IMR-90 (cell line): ENCODE measurements at regions not wholly inside any gene's neighbourhood (a gene's known extent, or its start where the extent isn't known, plus 50 kb on each side); places are given as distances from the start of the nearest gene placed in this dataset.

Experiments
- ATAC-seq: fragments of 200-7000 bp; cut with Tn5 transposase; 2 replicates; pipeline ENCODE4 v1.9.1; 2020; ENCODE audit warnings: low read depth, mild to moderate bottlenecking, moderate library complexity
- BruUV-seq: library from RNA; stranded (reverse); fragments of 400-500 nt; replicated peaks from 2 replicates; lab custom pipeline; 2021; lab: Mats Ljungman, UMichigan
- CTCF ChIA-PET: fragments of 300-600 bp; formaldehyde crosslinking; extraction: SDS; loops from one replicate; lab custom pipeline; 2021; ENCODE audit warnings: antibody characterized with exemption; lab: Yijun Ruan, JAX
- POLR2A ChIA-PET: fragments of 300-600 bp; sonication (Branson Sonifier 250); formaldehyde crosslinking; loops from one replicate; lab custom pipeline; 2022; ENCODE audit warnings: antibody characterized with exemption; ENCODE audit not compliant: unreplicated experiment; lab: Charles Lee
- DNase-seq: peaks from one replicate; pipeline ENCODE4 v3.0.0; 2013
- H2AFZ ChIP-seq: replicated peaks from 2 replicates; pipeline ENCODE3; 2013; ENCODE audit warnings: low read length, mild to moderate bottlenecking; ENCODE audit not compliant: poor library complexity
- H2AK5ac ChIP-seq: 2 replicates; pipeline ENCODE4 v1.6.1; 2013; ENCODE audit warnings: low read depth, low read length, inconsistent platforms
- H2AK9ac ChIP-seq: replicated peaks from 2 replicates; pipeline ENCODE3; 2013; ENCODE audit warnings: mild to moderate bottlenecking, low read depth, low read length, moderate library complexity; ENCODE audit not compliant: poor library complexity
- H2BK120ac ChIP-seq: 2 replicates; pipeline ENCODE4 v1.6.1; 2013; ENCODE audit warnings: low read depth, low read length, inconsistent platforms
- H2BK15ac ChIP-seq: 3 replicates; pipeline ENCODE4 v1.6.1; 2013; ENCODE audit warnings: low read depth, low read length, inconsistent platforms
- H2BK20ac ChIP-seq: 2 replicates; pipeline ENCODE4 v1.6.1; 2013; ENCODE audit warnings: low read depth, mild to moderate bottlenecking, inconsistent platforms, low read length, moderate library complexity
- H2BK5ac ChIP-seq: 2 replicates; pipeline ENCODE4 v1.6.1; 2013; ENCODE audit warnings: mild to moderate bottlenecking, low read depth, low read length, inconsistent platforms; ENCODE audit not compliant: poor library complexity, severe bottlenecking
- H3K14ac ChIP-seq: replicated peaks from 2 replicates; pipeline ENCODE4 v1.6.1; 2013; ENCODE audit warnings: low read depth, low read length, inconsistent platforms
- H3K18ac ChIP-seq: 2 replicates; pipeline ENCODE4 v1.6.1; 2013; ENCODE audit warnings: low read depth, low read length, control low read depth
- H3K23ac ChIP-seq: 2 replicates; pipeline ENCODE4 v1.6.1; 2013; ENCODE audit warnings: low read depth, low read length, inconsistent platforms
- H3K27ac ChIP-seq: 2 replicates; pipeline ENCODE4 v1.5.1; 2013; ENCODE audit warnings: mild to moderate bottlenecking, control low read depth, low read length; ENCODE audit not compliant: insufficient read depth
- H3K27me3 ChIP-seq: 2 replicates; pipeline ENCODE4 v1.6.1; 2013; ENCODE audit warnings: low read length; ENCODE audit not compliant: control insufficient read depth, insufficient read depth
- H3K36me3 ChIP-seq: 2 replicates; pipeline ENCODE4 v1.6.1; 2013; ENCODE audit warnings: low read length, mixed read lengths; ENCODE audit not compliant: control insufficient read depth, insufficient read depth
- H3K4ac ChIP-seq: 2 replicates; pipeline ENCODE4 v1.6.1; 2013; ENCODE audit warnings: low read depth, low read length, inconsistent platforms
- H3K4me1 ChIP-seq: 2 replicates; pipeline ENCODE4 v1.6.1; 2013; ENCODE audit warnings: low read length, mixed read lengths; ENCODE audit not compliant: control insufficient read depth, insufficient read depth
- H3K4me2 ChIP-seq: 2 replicates; pipeline ENCODE4 v1.6.1; 2013; ENCODE audit warnings: low read depth, mild to moderate bottlenecking, control low read depth, low read length, moderate library complexity
- H3K4me3 ChIP-seq: 2 replicates; pipeline ENCODE4 v1.5.1; 2013; ENCODE audit warnings: low read depth, mild to moderate bottlenecking, control low read depth, low read length, moderate library complexity; ENCODE audit not compliant: insufficient read depth
- H3K56ac ChIP-seq: 2 replicates; pipeline ENCODE4 v1.6.1; 2013; ENCODE audit warnings: low read length, inconsistent platforms; ENCODE audit not compliant: insufficient read depth; ENCODE audit errors: extremely low read depth
- H3K79me1 ChIP-seq, 2 experiments: 2 replicates each; pipeline ENCODE4 v1.6.1; 2013; ENCODE audit warnings: low read length in 2 of 2, inconsistent platforms in 1 of 2, low read depth in 1 of 2
- H3K9ac ChIP-seq: 2 replicates; pipeline ENCODE4 v1.6.1; 2013; ENCODE audit warnings: low read depth, low read length, control low read depth
- H3K9me1 ChIP-seq: 2 replicates; pipeline ENCODE4 v1.6.1; 2013; ENCODE audit warnings: low read length, inconsistent platforms; ENCODE audit not compliant: insufficient read depth
- H3K9me3 ChIP-seq: 2 replicates; pipeline ENCODE4 v1.6.1; 2013; ENCODE audit warnings: low read length; ENCODE audit not compliant: control insufficient read depth, insufficient read depth
- H4K20me1 ChIP-seq: 2 replicates; pipeline ENCODE4 v1.6.1; 2013; ENCODE audit warnings: low read length, inconsistent platforms; ENCODE audit not compliant: insufficient read depth
- H4K5ac ChIP-seq: 2 replicates; pipeline ENCODE4 v1.6.1; 2013; ENCODE audit warnings: mild to moderate bottlenecking, low read depth, low read length, control low read depth
- H4K8ac ChIP-seq, 2 experiments: 2 replicates each; pipeline ENCODE4 v1.6.1; 2013; ENCODE audit warnings: low read depth in 2 of 2, low read length in 2 of 2, control low read depth in 1 of 2, inconsistent platforms in 1 of 2
- H4K91ac ChIP-seq: 2 replicates; pipeline ENCODE4 v1.6.1; 2013; ENCODE audit warnings: low read depth, low read length, inconsistent platforms; ENCODE audit not compliant: insufficient read depth
- BHLHE40 ChIP-seq: fragments of 150-350 bp; IDR thresholded peaks from 2 replicates; pipeline ENCODE4 v1.6.1; 2016; ENCODE audit warnings: mild to moderate bottlenecking, low read depth, low read length
- CEBPB ChIP-seq: IDR thresholded peaks from 2 replicates; pipeline ENCODE4 v1.6.1; 2012; ENCODE audit warnings: low read depth, low read length, improper control_type of control experiment
- CHD1 ChIP-seq: IDR thresholded peaks from 2 replicates; pipeline ENCODE4 v1.6.1; 2012; ENCODE audit warnings: low read depth, low read length, improper control_type of control experiment
- FOS ChIP-seq: fragments of 150-350 bp; IDR thresholded peaks from 2 replicates; pipeline ENCODE4 v1.6.1; 2016; ENCODE audit warnings: low read depth, low read length
- MAFK ChIP-seq: IDR thresholded peaks from 2 replicates; pipeline ENCODE4 v1.6.1; 2012; ENCODE audit warnings: low read depth, low read length, improper control_type of control experiment
- MAZ ChIP-seq: IDR thresholded peaks from 2 replicates; pipeline ENCODE4 v1.6.1; 2012; ENCODE audit warnings: low read depth, mild to moderate bottlenecking, low read length, improper control_type of control experiment, moderate library complexity, borderline replicate concordance
- MXI1 ChIP-seq: IDR thresholded peaks from 2 replicates; pipeline ENCODE4 v1.6.1; 2012; ENCODE audit warnings: low read depth, mild to moderate bottlenecking, low read length, moderate library complexity, borderline replicate concordance
- NFE2L2 ChIP-seq: fragments of 150-350 bp; IDR thresholded peaks from 2 replicates; pipeline ENCODE4 v1.6.1; 2016; ENCODE audit warnings: low read depth, mild to moderate bottlenecking, low read length
- POLR2A ChIP-seq: IDR thresholded peaks from 2 replicates; pipeline ENCODE4 v1.6.1; 2012; ENCODE audit warnings: mild to moderate bottlenecking, low read depth, low read length
- RAD21 ChIP-seq: IDR thresholded peaks from 2 replicates; pipeline ENCODE4 v1.6.1; 2012; ENCODE audit warnings: low read length, improper control_type of control experiment
- RCOR1 ChIP-seq: IDR thresholded peaks from 2 replicates; pipeline ENCODE4 v1.6.1; 2012; ENCODE audit warnings: mild to moderate bottlenecking, low read length, improper control_type of control experiment; ENCODE audit not compliant: insufficient replicate concordance
- RFX5 ChIP-seq: IDR thresholded peaks from 2 replicates; pipeline ENCODE4 v1.8.0; 2012; ENCODE audit warnings: low read depth, mild to moderate bottlenecking, low read length, moderate library complexity
- SMC3 ChIP-seq: fragments of 150-350 bp; IDR thresholded peaks from 2 replicates; pipeline ENCODE4 v1.6.1; 2016; ENCODE audit warnings: low read depth, mild to moderate bottlenecking, antibody characterized with exemption, low read length, moderate library complexity
- USF2 ChIP-seq: fragments of 150-350 bp; IDR thresholded peaks from 2 replicates; pipeline ENCODE4 v1.6.1; 2017; ENCODE audit warnings: mild to moderate bottlenecking, antibody characterized with exemption, low read length, low read depth
- WGBS, 2 experiments: methylation state at CpG; one replicate each; pipeline versions ENCODE4 v1.1.5 to v1.1.7; 2013; ENCODE audit warnings: missing lambda C conversion rate in 2 of 2; ENCODE audit not compliant: insufficient read length in 1 of 2; ENCODE audit errors: extremely low coverage in 2 of 2; 5-methylcytosine and 5-hydroxymethylcytosine counted together
- dilution Hi-C: fragments of 300-500 bp; cut with HindIII; formaldehyde crosslinking; loops from one replicate; pipeline ENCODE4 v1.14.3; 2018; ENCODE audit warnings: low sequenced_read_pairs; ENCODE audit not compliant: unreplicated experiment
- in situ Hi-C: fragments of 300-500 bp; cut with MboI; formaldehyde crosslinking; loops from 3 replicates; pipeline ENCODE4 v1.14.3; 2019; ENCODE audit warnings: low sequenced_read_pairs, inconsistent platforms, mixed read lengths
- intact Hi-C: fragments of 100-400 bp; cut with micrococcal nuclease; formaldehyde crosslinking; loops from 2 replicates; pipeline ENCODE4 v1.10.0; 2022
- TF ChIP-seq, protein P1 (sequence below): fragments of 150-350 bp; IDR thresholded peaks from 2 replicates; pipeline ENCODE4 v1.6.1; 2016; ENCODE audit warnings: low read depth, mild to moderate bottlenecking, low read length, moderate library complexity, borderline replicate concordance

DNA sequence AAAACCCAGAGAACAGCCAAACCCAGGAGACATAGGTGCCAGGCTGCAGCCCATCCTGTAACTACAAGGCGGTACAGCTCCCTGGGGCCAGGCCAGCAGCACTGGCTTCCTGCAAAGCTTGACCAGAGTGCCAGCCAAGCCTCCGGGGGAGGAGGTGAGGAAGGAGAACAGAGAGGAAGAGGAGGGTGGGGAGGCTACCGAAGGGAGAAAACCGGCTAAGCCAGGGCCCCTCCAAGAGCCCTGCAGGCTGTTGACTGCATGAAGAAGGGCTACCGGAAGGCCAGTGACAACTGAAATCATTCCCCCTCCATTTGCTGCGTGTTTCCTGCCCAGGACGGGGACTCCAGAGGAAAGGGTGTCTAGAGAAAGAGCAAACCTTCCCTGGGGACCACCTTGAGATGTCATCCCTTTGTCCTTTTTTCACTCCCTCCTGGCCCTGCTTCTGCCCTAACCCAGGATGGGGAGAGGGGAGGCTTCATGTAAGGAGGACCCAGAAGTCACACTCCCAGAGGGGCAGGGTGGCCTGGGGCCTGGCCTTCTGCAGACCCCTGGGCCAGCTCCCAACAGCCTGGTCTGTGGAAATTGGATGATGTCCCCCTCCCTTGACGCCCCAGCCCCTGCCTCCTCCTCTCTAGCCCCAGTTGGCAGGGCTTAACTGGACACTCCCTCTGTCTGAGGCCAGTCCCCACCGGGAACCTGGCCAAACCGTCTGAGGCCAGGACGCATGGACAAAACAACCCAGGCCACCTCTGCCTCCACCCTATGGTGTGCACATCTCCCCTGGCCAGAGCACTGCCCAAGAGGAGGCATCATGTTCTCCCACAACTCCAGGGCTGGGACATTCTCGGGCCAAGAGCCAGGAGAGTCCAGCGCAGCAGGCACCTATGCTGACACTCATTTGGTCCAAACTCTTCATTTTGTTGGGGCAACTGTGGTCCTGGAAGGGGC is 207.8 kb downstream of the CYP26B1 start:
- ChIA-PET CTCF (no interaction called here), POLR2A (no interaction called here)
- Histone ChIP-seq H2BK15ac (no peak overlapping the region), H2AK5ac (no peak overlapping the region), H2BK120ac (no peak overlapping the region), H3K36me3 (no peaks in the 10 kb centered on the region), H3K4me1 (no peaks in the 10 kb centered on the region), H3K9me3 (0 out of 2 replicates have a peak, but pooled peaks cover 2% of the 10 kb centered on the region), H4K91ac (no peak overlapping the region), H3K56ac (no peak overlapping the region), H2BK20ac (no peak overlapping the region), H3K4me2 (no peak overlapping the region), H3K27me3 (peaks cover 27% of the 10 kb centered on the region), H2AK9ac (no peak overlapping the region), H4K8ac (no peak overlapping the region), H3K18ac (no peak overlapping the region), H4K5ac (no peak overlapping the region), H3K9ac (no peak overlapping the region), H3K14ac (no peak overlapping the region), H3K23ac (no peak overlapping the region), H2BK5ac (no peak overlapping the region), H4K20me1 (no peaks in the 10 kb centered on the region), H3K27ac (no peak overlapping the region), H3K4me3 (no peak overlapping the region), H3K79me1 (no peaks in the 10 kb centered on the region), H3K4ac (no peak overlapping the region), H2AFZ (no peak overlapping the region), H3K9me1 (no peaks in the 10 kb centered on the region)
- WGBS, 2 experiments = 29% methylated on average over 4 of the region's 13 CpGs; no CpG with 5 or more reads in 1 of the 2 experiments
- dilution Hi-C loops (no loop called here), in situ Hi-C loops (no loop called here), intact Hi-C loops (loop anchor here (10.0 kb wide), 1 partner anchor 325 kb away; no protein-coding TSS in a partner anchor)
- BruUV-seq = no TSS peak
- ATAC-seq (no peak), DNase-seq (no peak)
- TF ChIP-seq, protein P1, sequence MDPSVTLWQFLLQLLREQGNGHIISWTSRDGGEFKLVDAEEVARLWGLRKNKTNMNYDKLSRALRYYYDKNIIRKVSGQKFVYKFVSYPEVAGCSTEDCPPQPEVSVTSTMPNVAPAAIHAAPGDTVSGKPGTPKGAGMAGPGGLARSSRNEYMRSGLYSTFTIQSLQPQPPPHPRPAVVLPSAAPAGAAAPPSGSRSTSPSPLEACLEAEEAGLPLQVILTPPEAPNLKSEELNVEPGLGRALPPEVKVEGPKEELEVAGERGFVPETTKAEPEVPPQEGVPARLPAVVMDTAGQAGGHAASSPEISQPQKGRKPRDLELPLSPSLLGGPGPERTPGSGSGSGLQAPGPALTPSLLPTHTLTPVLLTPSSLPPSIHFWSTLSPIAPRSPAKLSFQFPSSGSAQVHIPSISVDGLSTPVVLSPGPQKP = no peak
- TF ChIP-seq MAZ = no peak
- TF ChIP-seq BHLHE40 = no peak
- TF ChIP-seq NFE2L2 = no peak
- no peak for TF ChIP-seq RCOR1
- no peak for TF ChIP-seq USF2
- TF ChIP-seq RFX5 = no peak
- no peak for TF ChIP-seq CHD1
- no peak for TF ChIP-seq CEBPB
- TF ChIP-seq RAD21 = no peak
- TF ChIP-seq MXI1 = no peak
- no peak for TF ChIP-seq SMC3
- TF ChIP-seq POLR2A = no peak
- TF ChIP-seq FOS = no peak
- no peak for TF ChIP-seq MAFK
